ENCODE measurements at regions not wholly inside any gene's neighbourhood (a gene's known extent, or its start where the extent isn't known, plus 50 kb on each side); places are given as distances from the start of the nearest gene placed in this dataset.

GRCh38 chr1:163922743-163923201, 601.0 kb downstream of the NUF2 start (continued):
- no peak for TF ChIP-seq SKIL (IDR thresholded peaks at IDR 0.05; ENCODE audit: low read depth, poor library complexity, severe bottlenecking)
- no peak for TF ChIP-seq CUX1 (IDR thresholded peaks at IDR 0.05; ENCODE audit: insufficient replicate concordance, low read depth, low read length)
- TF ChIP-seq YY1 (IDR thresholded peaks at IDR 0.05; ENCODE audit: low read depth, low read length): no peak
- TF ChIP-seq TAF1 (IDR thresholded peaks at IDR 0.05; ENCODE audit: borderline replicate concordance, low read depth, low read length): no peak
- TF ChIP-seq PML (IDR thresholded peaks at IDR 0.05; ENCODE audit: low read length): no peak
- no peak for TF ChIP-seq ASH2L (IDR thresholded peaks at IDR 0.05; ENCODE audit: borderline replicate concordance, low read depth)
- TF ChIP-seq RUNX3 (IDR thresholded peaks at IDR 0.05; ENCODE audit: low read length): peak; percentile 89
- peak; percentile 37; the same call in 1 of the 2 replicates for TF ChIP-seq IKZF1 (conservative IDR thresholded peaks at IDR 0.05)
- TF ChIP-seq POLR2AphosphoS5 (IDR thresholded peaks at IDR 0.05; ENCODE audit: low read length): no peak
- TF ChIP-seq ZNF217 (IDR thresholded peaks at IDR 0.05): no peak
- no peak for TF ChIP-seq TARDBP (IDR thresholded peaks at IDR 0.05; ENCODE audit: borderline replicate concordance)
- TF ChIP-seq JUND (IDR thresholded peaks at IDR 0.05; ENCODE audit: low read depth, low read length): no peak
- no peak for TF ChIP-seq ZNF687 (IDR thresholded peaks at IDR 0.05)
- TF ChIP-seq E4F1 (IDR thresholded peaks at IDR 0.05; ENCODE audit: borderline replicate concordance, partially characterized antibody): no peak
- TF ChIP-seq MLLT1 (IDR thresholded peaks at IDR 0.05): no peak
- TF ChIP-seq HDAC6 (IDR thresholded peaks at IDR 0.05; ENCODE audit: unreplicated experiment): no peak
